ENCODE measurements at regions not wholly inside any gene's neighbourhood (a gene's known extent, or its start where the extent isn't known, plus 50 kb on each side); places are given as distances from the start of the nearest gene placed in this dataset.

- DNase-seq = no peak
Observed at GRCh38 chr11:80362563-80363340, 921.9 kb upstream of the TENM4 start.

GRCh38 chr11:80355251-80355650, 914.4 kb upstream of the TENM4 start:
- DNase-seq = no peak

- no peak for DNase-seq
Observed at GRCh38 chr11:80350541-80350940, 909.7 kb upstream of the TENM4 start.

GRCh38 chr11:80349997-80350396, 909.2 kb upstream of the TENM4 start:
- no peak for DNase-seq

GRCh38 chr11:80346353-80347059, 905.7 kb upstream of the TENM4 start:
- DNase-seq = no peak

- DNase-seq = no peak
Observed at GRCh38 chr11:80343436-80343835, 902.6 kb upstream of the TENM4 start.

- DNase-seq = no peak
Observed at GRCh38 chr11:80338231-80338630, 897.4 kb upstream of the TENM4 start.

GRCh38 chr11:80331694-80332093, 890.9 kb upstream of the TENM4 start:
- no peak for DNase-seq

- DNase-seq = no peak
Observed at GRCh38 chr11:80330264-80330663, 889.4 kb upstream of the TENM4 start.

- no peak for DNase-seq
Observed at GRCh38 chr11:80328774-80329173, 887.9 kb upstream of the TENM4 start.

- DNase-seq = no peak
Observed at GRCh38 chr11:80327956-80328614, 887.3 kb upstream of the TENM4 start.

GRCh38 chr11:80321786-80322185, 881.0 kb upstream of the TENM4 start:
- no peak for DNase-seq

GRCh38 chr11:80320765-80321164, 879.9 kb upstream of the TENM4 start:
- no peak for DNase-seq

GRCh38 chr11:80320226-80320625, 879.4 kb upstream of the TENM4 start:
- no peak for DNase-seq

- DNase-seq = no peak
Observed at GRCh38 chr11:80317612-80318011, 876.8 kb upstream of the TENM4 start.

- no peak for DNase-seq
Observed at GRCh38 chr11:80315200-80315599, 874.4 kb upstream of the TENM4 start.

GRCh38 chr11:80309301-80309700, 868.5 kb upstream of the TENM4 start:
- DNase-seq = no peak

GRCh38 chr11:80307676-80308075, 866.8 kb upstream of the TENM4 start:
- DNase-seq = no peak

- DNase-seq = no peak
Observed at GRCh38 chr11:80297858-80298632, 857.2 kb upstream of the TENM4 start.

GRCh38 chr11:80293293-80293692, 852.5 kb upstream of the TENM4 start:
- no peak for DNase-seq

- no peak for DNase-seq
Observed at GRCh38 chr11:80284946-80285785, 844.3 kb upstream of the TENM4 start.

GRCh38 chr11:80282643-80283042, 841.8 kb upstream of the TENM4 start:
- DNase-seq = no peak
